Vagina (tissue), 2 donors: ENCODE measurements at regions not wholly inside any gene's neighbourhood (a gene's known extent, or its start where the extent isn't known, plus 50 kb on each side); places are given as distances from the start of the nearest gene placed in this dataset.

Experiments used
- CTCF ChIP-seq, 3 experiments: fragments of 450-650 bp in 2 of 3; fragments of 200-600 bp in 1 of 3; sonication (generic) in 1 of 3; IDR thresholded peaks; one replicate each; pipeline ENCODE4 v1.5.1; 2017 to 2019; ENCODE audit warnings: antibody characterized with exemption in 3 of 3, mild to moderate bottlenecking in 2 of 3, moderate library complexity in 2 of 3
- POLR2A ChIP-seq, 2 donors: fragments of 450-650 bp; IDR thresholded peaks; one replicate each; pipeline ENCODE4 v1.6.1; 2017; ENCODE audit warnings: antibody characterized with exemption in 2 of 2, mild to moderate bottlenecking in 2 of 2, moderate library complexity in 2 of 2
- POLR2AphosphoS5 ChIP-seq, 2 donors: sonication (generic); formaldehyde crosslinking; IDR thresholded peaks; one replicate each; pipeline ENCODE4 v1.9.0; 2017; ENCODE audit warnings: antibody characterized with exemption in 2 of 2, mild to moderate bottlenecking in 2 of 2, low read depth in 1 of 2; ENCODE audit not compliant: insufficient read depth in 1 of 2

- no peak for TF ChIP-seq CTCF (IDR thresholded peaks at IDR 0.05)
- no peak for TF ChIP-seq POLR2A (IDR thresholded peaks at IDR 0.05)
- TF ChIP-seq POLR2AphosphoS5 (IDR thresholded peaks at IDR 0.05; ENCODE audit: insufficient read depth in 1 of 2, low read depth in 1 of 2): no peak
Observed at GRCh38 chr17:79392598-79392997, 218.3 kb downstream of the RBFOX3 start.
